A549 (cell line): ENCODE measurements at regions not wholly inside any gene's neighbourhood (a gene's known extent, or its start where the extent isn't known, plus 50 kb on each side); places are given as distances from the start of the nearest gene placed in this dataset.

Experiments
- ATAC-seq, 2 experiments: fragments of 200-7000 bp in 1 of 2; fragments of >200 bp in 1 of 2; cut with Nextera tagmentation in 1 of 2; cut with Tn5 transposase in 1 of 2; 3 replicates each; pipeline versions ENCODE4 v1.8.0 to v1.9.1; 2018 to 2020; ENCODE audit warnings: mild to moderate bottlenecking in 1 of 2, moderate library complexity in 1 of 2
- CTCF ChIA-PET: fragments of 300-600 bp; sonication (Branson Sonifier 250); formaldehyde crosslinking; extraction: SDS; loops from one replicate; lab custom pipeline; 2021; ENCODE audit warnings: antibody characterized with exemption, inconsistent platforms; lab: Yijun Ruan, JAX
- POLR2A ChIA-PET: fragments of 350-600 bp; formaldehyde crosslinking; extraction: SDS; loops from one replicate; lab custom pipeline; 2021; ENCODE audit warnings: antibody characterized with exemption, inconsistent platforms; lab: Yijun Ruan, JAX
- DNase-seq, 2 experiments: peaks; one replicate each; pipeline versions ENCODE4 v3.0.0 to v3.0.0-alpha.2; 2011 to 2016; ENCODE audit warnings: low read depth in 1 of 2, low spot score in 1 of 2
- FAIRE-seq: peaks from 2 replicates; lab custom pipeline; 2011; peaks lifted over from hg19 to GRCh38; lab: Jason Lieb, UNC
- H3K27ac ChIP-seq, 2 experiments: fragments of >200 bp; sonication (Bioruptor Twin); formaldehyde crosslinking; 3 replicates each; pipeline ENCODE4 v1.5.1; 2016 to 2017
- H3K4me1 ChIP-seq: fragments of >200 bp; sonication (Bioruptor Twin); formaldehyde crosslinking; 3 replicates; pipeline ENCODE4 v1.6.1; 2016
- H3K4me2 ChIP-seq: fragments of >200 bp; sonication (Bioruptor Twin); formaldehyde crosslinking; 3 replicates; pipeline ENCODE4 v1.6.1; 2016
- H3K4me3 ChIP-seq: fragments of >200 bp; sonication (Bioruptor Twin); formaldehyde crosslinking; 3 replicates; pipeline ENCODE4 v1.5.1; 2016
- H3K9me3 ChIP-seq: fragments of >200 bp; sonication (Bioruptor Twin); formaldehyde crosslinking; 3 replicates; pipeline ENCODE4 v1.6.1; 2016
- ATOH8 ChIP-seq: fragments of 250-450 bp; sonication (Bioruptor Pico); IDR thresholded peaks from 2 replicates; pipeline ENCODE4 v1.5.0; 2020; ENCODE audit warnings: low read depth, mild to moderate bottlenecking, moderate library complexity
- CHD2 ChIP-seq: fragments of 150-350 bp; IDR thresholded peaks from 2 replicates; pipeline ENCODE4 v1.6.1; 2014; ENCODE audit warnings: low read length; ENCODE audit not compliant: partially characterized antibody
- EHF ChIP-seq: fragments of 250-450 bp; sonication (Bioruptor Pico); IDR thresholded peaks from 2 replicates; pipeline ENCODE4 v1.5.0; 2020; ENCODE audit warnings: mild to moderate bottlenecking
- EHMT2 ChIP-seq: fragments of 200-600 bp; sonication (generic); IDR thresholded peaks from 2 replicates; pipeline ENCODE4 v1.6.1; 2016; ENCODE audit warnings: antibody characterized with exemption, low read depth, mild to moderate bottlenecking, moderate library complexity
- EP300 ChIP-seq, 2 experiments: fragments of >200 bp; sonication (Bioruptor Twin); formaldehyde crosslinking; IDR thresholded peaks; 2 replicates in 1 of 2; 3 replicates in 1 of 2; pipeline ENCODE4 v1.6.1; 2016 to 2017
- FOSB ChIP-seq: fragments of 250-450 bp; sonication (Bioruptor Pico); IDR thresholded peaks from 2 replicates; pipeline ENCODE4 v1.5.0; 2020; ENCODE audit warnings: mild to moderate bottlenecking, moderate library complexity
- FOSL2 ChIP-seq, 2 experiments: fragments of 450-650 bp in 1 of 2; fragments of >200 bp in 1 of 2; sonication (Bioruptor Twin) in 1 of 2; formaldehyde crosslinking; IDR thresholded peaks; 2 replicates each; pipeline versions ENCODE4 v1.5.0 to v1.6.1; 2016 to 2020; ENCODE audit warnings: mild to moderate bottlenecking in 1 of 2, moderate library complexity in 1 of 2
- FOXS1 ChIP-seq: fragments of 250-450 bp; sonication (Bioruptor Pico); IDR thresholded peaks from 2 replicates; pipeline ENCODE4 v1.5.0; 2020; ENCODE audit warnings: mild to moderate bottlenecking, moderate library complexity
- GATA3 ChIP-seq: IDR thresholded peaks from 2 replicates; pipeline ENCODE4 v1.6.1; 2012; ENCODE audit warnings: borderline replicate concordance
- HDAC2 ChIP-seq: fragments of 200-600 bp; sonication (generic); IDR thresholded peaks from 2 replicates; pipeline ENCODE4 v1.6.1; 2016
- HEYL ChIP-seq: fragments of 250-450 bp; sonication (Bioruptor Pico); IDR thresholded peaks from 2 replicates; pipeline ENCODE4 v1.8.0; 2021; ENCODE audit warnings: mild to moderate bottlenecking, moderate library complexity
- HMGXB4 ChIP-seq: fragments of 250-450 bp; sonication (Bioruptor Pico); IDR thresholded peaks from 2 replicates; pipeline ENCODE4 v1.5.0; 2021; ENCODE audit warnings: mild to moderate bottlenecking, moderate library complexity, borderline replicate concordance
- JUN ChIP-seq, 2 experiments: fragments of >200 bp; sonication (Bioruptor Twin); formaldehyde crosslinking; IDR thresholded peaks; 2 replicates in 1 of 2; 3 replicates in 1 of 2; pipeline ENCODE4 v1.6.1; 2016 to 2017
- JUNB ChIP-seq: fragments of >200 bp; sonication (Bioruptor Twin); formaldehyde crosslinking; IDR thresholded peaks from 2 replicates; pipeline ENCODE4 v1.6.1; 2016
- KDM1A ChIP-seq: fragments of 200-600 bp; sonication (generic); IDR thresholded peaks from 2 replicates; pipeline ENCODE4 v1.6.1; 2016; ENCODE audit warnings: low read depth, mild to moderate bottlenecking
- KDM5A ChIP-seq: fragments of 200-600 bp; sonication (generic); IDR thresholded peaks from 2 replicates; pipeline ENCODE4 v1.6.1; 2016; ENCODE audit warnings: antibody characterized with exemption, mild to moderate bottlenecking
- MAFK ChIP-seq: fragments of 450-650 bp; IDR thresholded peaks from 2 replicates; pipeline ENCODE4 v1.6.1; 2014; ENCODE audit not compliant: partially characterized antibody
- NPAS2 ChIP-seq: fragments of 250-450 bp; sonication (Bioruptor Pico); IDR thresholded peaks from 2 replicates; pipeline ENCODE4 v1.8.0; 2022; ENCODE audit warnings: mild to moderate bottlenecking, moderate library complexity, borderline replicate concordance
- PBX3 ChIP-seq: IDR thresholded peaks from 2 replicates; pipeline ENCODE4 v1.6.1; 2012
- PHF8 ChIP-seq: fragments of 200-600 bp; sonication (generic); IDR thresholded peaks from 2 replicates; pipeline ENCODE4 v1.6.1; 2016; ENCODE audit warnings: low read depth, mild to moderate bottlenecking, antibody characterized with exemption, moderate library complexity, borderline replicate concordance
- POLR2A ChIP-seq: IDR thresholded peaks from 2 replicates; pipeline ENCODE4 v1.6.1; 2012; ENCODE audit warnings: mild to moderate bottlenecking, low read length
- POLR2AphosphoS2 ChIP-seq: conservative IDR thresholded peaks from 2 replicates; pipeline ENCODE4 v1.6.1; 2012; ENCODE audit warnings: low read length, improper control_type of control experiment, inconsistent platforms
- RARB ChIP-seq: fragments of 250-450 bp; sonication (Bioruptor Pico); IDR thresholded peaks from 2 replicates; pipeline ENCODE4 v1.8.0; 2021; ENCODE audit warnings: mild to moderate bottlenecking, moderate library complexity
- RCOR1 ChIP-seq: fragments of 150-350 bp; IDR thresholded peaks from 2 replicates; pipeline ENCODE4 v1.6.1; 2014; ENCODE audit warnings: antibody characterized with exemption, low read length, low read depth
- RFX5 ChIP-seq: fragments of 450-650 bp; IDR thresholded peaks from 2 replicates; pipeline ENCODE4 v1.7.1; 2014; ENCODE audit warnings: antibody characterized with exemption, mild to moderate bottlenecking, moderate library complexity
- ZC3H11A ChIP-seq: fragments of 450-650 bp; IDR thresholded peaks from 2 replicates; pipeline ENCODE4 v1.6.1; 2014; ENCODE audit warnings: antibody characterized with exemption, mild to moderate bottlenecking
- ZFP36 ChIP-seq: fragments of 450-650 bp; IDR thresholded peaks from 2 replicates; pipeline ENCODE4 v1.6.1; 2014; ENCODE audit warnings: borderline replicate concordance; ENCODE audit not compliant: partially characterized antibody
- ZSCAN20 ChIP-seq: fragments of 250-450 bp; sonication (Bioruptor Pico); IDR thresholded peaks from 2 replicates; pipeline ENCODE4 v1.8.0; 2022; ENCODE audit warnings: mild to moderate bottlenecking, moderate library complexity
- WGBS: methylation state at CpG from one replicate; pipeline ENCODE4 v1.1.6; 2017; ENCODE audit errors: missing lambda C conversion rate; 5-methylcytosine and 5-hydroxymethylcytosine counted together
- TF ChIP-seq, protein P1 (sequence below): IDR thresholded peaks from 2 replicates; pipeline ENCODE4 v1.6.1; 2012

GRCh38 chr10:55227967-55228366 is 426.9 kb upstream of the PCDH15 start:
- Histone ChIP-seq H3K9me3 (0 out of 3 replicates have a peak, but pooled peaks cover 3% of the 10 kb centered on the region), H3K4me3 (no peak overlapping the region), H3K4me2 (no peak overlapping the region), H3K4me1 (no peaks in the 10 kb centered on the region), H3K27ac (no peak overlapping the region)
- ChIA-PET CTCF (no interaction called here), POLR2A (no interaction called here)
- no peak for FAIRE-seq
- no peak for DNase-seq
- ATAC-seq: no peak
- 3% methylated on average over 1 of the region's 1 CpG for WGBS
- TF ChIP-seq EP300 (IDR thresholded peaks at IDR 0.05) (no peak), EHF (CRISPR knock-in tag) (no peak), HMGXB4 (CRISPR knock-in tag) (no peak), NPAS2 (CRISPR knock-in tag) (no peak), POLR2AphosphoS2 (no peak), RARB (CRISPR knock-in tag) (no peak), GATA3 (no peak), FOXS1 (CRISPR knock-in tag) (no peak), PHF8 (no peak), ATOH8 (CRISPR knock-in tag) (no peak), HEYL (CRISPR knock-in tag) (no peak), ZC3H11A (no peak), EHMT2 (no peak), CHD2 (no peak), MAFK (no peak), RFX5 (no peak), ZSCAN20 (no peak)
- TF ChIP-seq, protein P1, sequence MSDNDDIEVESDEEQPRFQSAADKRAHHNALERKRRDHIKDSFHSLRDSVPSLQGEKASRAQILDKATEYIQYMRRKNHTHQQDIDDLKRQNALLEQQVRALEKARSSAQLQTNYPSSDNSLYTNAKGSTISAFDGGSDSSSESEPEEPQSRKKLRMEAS: no peak

- no peak overlapping the region for H3K4me3 ChIP-seq
These were observed 423.2 kb upstream of the PCDH15 start for GRCh38 chr10:55224007-55224781.

More at GRCh38 chr10:55224007-55224781, 423.2 kb upstream of the PCDH15 start:
- ATAC-seq: no peak
- H3K4me2 ChIP-seq: no peak overlapping the region
- DNase-seq: no peak
- H3K9me3 ChIP-seq: no peaks in the 10 kb centered on the region
- ChIA-PET POLR2A (no interaction called here), CTCF (no interaction called here)
- FAIRE-seq: no peak
- no peaks in the 10 kb centered on the region for H3K4me1 ChIP-seq
- TF ChIP-seq FOSL2 (IDR thresholded peaks at IDR 0.05): no peak
- no peak for TF ChIP-seq FOSL2 (CRISPR knock-in tag; IDR thresholded peaks at IDR 0.05)
- TF ChIP-seq JUNB: no peak
- no peak for TF ChIP-seq KDM1A
- no peak for TF ChIP-seq RCOR1
- no peak for TF ChIP-seq HDAC2
- TF ChIP-seq FOSB: no peak
- no peak for TF ChIP-seq JUN (IDR thresholded peaks at IDR 0.05)
- TF ChIP-seq KDM5A: no peak
- TF ChIP-seq RARB (CRISPR knock-in tag): no peak
- no peak for TF ChIP-seq EP300 (IDR thresholded peaks at IDR 0.05)
- no peak for TF ChIP-seq PBX3
- TF ChIP-seq POLR2A: no peak
- TF ChIP-seq MAFK: no peak
- no peak for TF ChIP-seq PHF8
- no peak for TF ChIP-seq ZFP36
- 33% methylated on average over 5 of the region's 5 CpGs for WGBS
- no peak overlapping the region for H3K27ac ChIP-seq
